NOMO-1 treated with DMSO at 0.1 percent for 48 hours (cell line): ENCODE measurements at regions not wholly inside any gene's neighbourhood (a gene's known extent, or its start where the extent isn't known, plus 50 kb on each side); places are given as distances from the start of the nearest gene placed in this dataset.
"Not testable (repeated sequence)": the region's sequence is repeated elsewhere in the genome, so short reads cannot be mapped to it uniquely, and the experiment has no call there.

Experiments
- DNase-seq: peaks from one replicate; lab custom pipeline; 2025; ENCODE audit not compliant: unreplicated experiment; lab: John Stamatoyannopoulos, UW

- no peak for DNase-seq
Measured at GRCh38 chr11:69572233-69572860, 68.6 kb upstream of the CCND1 start.

DNA sequence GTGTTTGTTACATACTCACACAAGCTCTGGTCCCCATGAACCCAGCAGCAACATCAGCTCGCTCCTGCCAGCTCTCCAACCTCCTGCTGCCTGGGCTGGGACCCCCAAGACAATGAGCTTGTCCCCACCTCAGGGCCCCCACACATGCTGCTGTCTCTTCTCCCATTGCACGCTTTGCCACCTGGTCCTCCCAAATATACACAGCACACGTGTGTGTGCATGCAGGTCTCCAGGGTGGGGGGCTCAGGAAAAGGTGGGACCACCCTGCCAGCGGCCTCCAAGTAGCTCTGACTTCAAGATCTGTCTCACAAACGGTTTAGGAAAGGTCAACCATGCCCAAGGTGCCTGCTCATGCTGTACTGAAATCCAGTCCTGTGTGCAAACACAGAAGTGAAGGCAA lies 68.1 kb upstream of the CCND1 start:
- no peak for DNase-seq

DNA sequence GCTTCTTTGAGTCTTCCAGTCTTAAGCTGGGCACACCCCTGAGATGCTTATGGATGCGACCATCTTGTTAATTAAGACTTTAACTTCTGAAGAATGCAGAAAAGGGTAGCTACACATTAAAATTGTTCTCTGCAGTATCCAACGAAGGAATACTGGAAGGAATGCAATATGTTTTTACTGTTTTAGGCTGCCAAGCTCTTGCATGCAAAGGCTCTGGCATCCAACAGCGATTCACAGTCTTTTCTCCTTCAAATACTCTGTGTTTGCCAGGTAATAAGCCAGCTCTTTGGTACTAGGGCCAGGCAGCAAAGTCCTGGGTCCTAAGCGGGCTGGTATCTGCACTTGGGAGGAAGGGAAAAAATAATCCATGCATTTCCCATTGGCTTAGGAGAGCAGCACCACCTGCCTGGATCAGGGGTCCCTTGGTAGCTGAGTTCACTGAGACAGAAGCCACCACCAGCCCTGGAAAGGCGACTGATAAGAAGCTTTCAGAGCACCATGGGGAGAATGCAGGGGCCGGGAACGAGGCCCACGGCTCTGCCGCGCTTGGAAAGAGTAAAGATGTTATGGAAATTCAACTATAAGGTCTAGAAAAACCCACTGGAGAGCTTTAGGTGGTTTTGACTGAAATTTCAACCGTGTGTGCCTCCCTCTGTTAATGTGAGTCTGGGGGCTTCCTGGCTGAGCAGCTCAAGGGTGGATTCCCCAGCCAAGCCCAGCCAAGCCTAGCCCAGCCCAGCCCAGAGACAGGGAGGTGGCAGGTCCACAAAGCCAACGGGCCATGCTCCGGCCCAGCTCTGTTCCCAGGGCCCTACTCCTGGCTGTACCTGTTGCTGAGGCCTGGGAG lies 67.0 kb upstream of the CCND1 start:
- no peak for DNase-seq

DNA sequence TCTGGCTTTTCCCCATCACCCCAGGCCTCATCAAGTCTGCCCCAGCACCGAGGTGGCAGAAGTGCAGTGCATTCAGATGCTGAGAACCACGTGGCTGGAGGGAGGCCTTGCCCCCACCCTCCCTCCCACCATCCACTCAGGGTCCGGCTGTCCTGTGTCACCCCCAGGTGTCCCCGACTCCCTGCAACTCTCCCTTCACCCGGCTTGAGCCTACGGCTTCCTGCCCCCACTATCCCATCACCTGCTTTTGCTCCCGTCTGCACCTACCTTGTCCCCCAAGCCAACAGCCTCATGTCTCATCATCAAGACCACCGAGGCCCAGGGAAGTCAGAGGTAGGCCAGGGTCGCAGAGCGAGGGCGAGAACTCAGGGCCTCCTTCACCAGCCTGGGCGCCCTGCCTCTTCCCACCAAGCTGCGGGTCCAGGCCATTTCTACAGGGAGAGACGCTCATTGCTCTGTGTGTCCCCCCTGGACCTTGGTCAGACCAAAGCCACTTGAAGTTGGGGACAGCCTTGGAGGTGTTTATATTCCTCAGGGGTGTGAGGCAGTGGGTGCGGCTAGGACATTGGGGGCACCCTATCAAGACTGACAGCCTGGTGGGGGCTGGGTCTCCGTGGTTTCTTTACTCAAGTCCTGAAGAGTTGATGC lies 66.2 kb upstream of the CCND1 start:
- no peak for DNase-seq

- no peak for DNase-seq
Measured at GRCh38 chr11:69575296-69576068, 65.5 kb upstream of the CCND1 start.

DNA sequence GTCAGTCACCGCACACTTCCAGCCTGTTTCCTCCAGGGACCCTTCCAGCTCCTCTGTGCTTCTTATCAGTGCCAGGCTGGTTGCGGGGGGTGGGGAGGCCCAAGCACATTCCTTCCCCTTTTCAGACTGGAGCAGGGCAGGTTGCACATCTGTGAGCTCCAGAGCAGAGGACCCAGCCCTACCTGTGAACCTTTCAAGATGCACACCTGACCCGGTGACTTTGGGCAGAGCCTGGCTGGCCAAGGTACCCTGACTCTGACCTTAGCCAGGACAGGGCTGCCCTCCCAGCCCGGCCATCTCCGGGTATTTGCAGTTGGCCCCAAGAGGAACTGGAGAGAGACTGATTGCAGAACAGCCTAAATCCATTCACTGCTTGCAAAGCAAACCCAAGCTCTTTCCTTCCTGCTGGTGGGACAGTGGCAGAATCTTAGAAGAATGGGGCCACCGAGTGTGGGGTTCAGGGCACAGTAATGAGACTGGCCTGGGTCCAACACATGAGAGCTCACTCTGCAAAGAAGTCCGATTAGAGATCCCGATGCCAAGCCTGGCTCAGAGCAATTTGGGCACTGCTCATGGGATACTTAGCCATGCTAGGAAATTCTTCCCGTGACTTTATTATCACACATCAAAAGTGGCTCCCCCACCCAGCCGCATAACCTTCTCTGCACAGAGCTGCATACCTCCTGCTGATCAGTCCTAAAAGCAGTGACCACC lies 64.7 kb upstream of the CCND1 start:
- peak; percentile 63 for DNase-seq

- DNase-seq = no peak
Measured at GRCh38 chr11:69578167-69578566, 62.8 kb upstream of the CCND1 start.

DNA sequence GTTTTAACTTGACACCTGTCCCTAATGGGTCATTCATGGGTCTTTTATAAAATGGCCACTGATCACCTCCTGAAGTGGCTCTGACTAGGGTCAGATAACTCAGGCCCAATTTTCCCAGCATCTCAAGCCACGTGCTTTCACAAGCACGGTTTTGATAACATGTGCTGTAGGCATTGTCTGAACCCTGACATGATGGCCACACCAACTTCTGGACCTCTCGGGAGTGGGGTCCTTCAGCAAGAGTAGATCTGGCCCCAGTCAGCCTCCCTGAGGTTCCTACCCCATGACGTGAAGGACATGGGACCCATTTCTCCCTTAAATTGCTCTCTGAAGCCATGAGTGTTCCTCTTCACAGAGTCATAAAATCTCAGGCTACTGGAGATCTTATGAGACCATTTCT lies 60.4 kb upstream of the CCND1 start:
- no peak for DNase-seq

GRCh38 chr11:69582756-69583467 lies 58.0 kb upstream of the CCND1 start:
- DNase-seq = peak; percentile 83

GRCh38 chr11:69584160-69584559 lies 56.8 kb upstream of the CCND1 start:
- DNase-seq = no peak

DNA sequence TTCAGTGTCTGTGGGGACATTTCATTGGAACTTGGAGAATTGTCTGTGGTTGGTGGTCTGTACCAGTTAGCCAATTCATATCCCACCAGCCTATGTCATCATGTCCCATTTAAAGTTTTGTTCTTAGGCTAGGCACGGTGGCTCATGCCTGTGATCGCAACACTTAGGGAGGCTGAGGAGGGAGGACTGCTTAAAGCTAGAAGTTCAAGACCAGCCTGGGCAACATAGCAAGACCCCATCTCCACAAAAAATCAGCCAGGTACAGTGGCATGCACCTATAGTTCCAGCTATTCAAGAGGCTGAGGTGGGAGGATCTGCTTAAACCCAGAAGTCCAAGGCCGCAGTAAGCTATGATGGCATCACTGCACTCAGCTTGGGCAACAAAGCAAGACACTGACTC lies 55.6 kb upstream of the CCND1 start:
- no peak for DNase-seq

GRCh38 chr11:69587454-69588090 lies 53.4 kb upstream of the CCND1 start:
- DNase-seq = no peak

GRCh38 chr11:69588270-69588669 lies 52.7 kb upstream of the CCND1 start:
- DNase-seq = no peak

DNA sequence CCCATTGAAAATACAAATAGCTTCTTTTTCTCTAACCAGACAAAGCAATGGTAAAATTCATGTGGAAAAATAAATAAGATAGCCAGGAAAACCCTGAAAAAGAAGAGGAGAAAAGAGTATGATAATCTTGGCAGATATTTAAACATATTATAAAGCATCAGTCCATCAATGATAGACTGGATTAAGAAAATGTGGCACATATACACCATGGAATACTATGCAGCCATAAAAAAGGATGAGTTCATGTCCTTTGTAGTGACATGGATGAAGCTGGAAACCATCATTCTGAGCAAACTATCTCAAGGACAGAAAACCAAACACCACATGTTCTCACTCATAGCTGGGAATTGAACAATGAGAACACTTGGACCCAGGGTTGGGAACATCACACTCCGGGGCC lies 50.9 kb upstream of the CCND1 start:
- DNase-seq = not testable (repeated sequence)
